ENCODE measurements at regions not wholly inside any gene's neighbourhood (a gene's known extent, or its start where the extent isn't known, plus 50 kb on each side); places are given as distances from the start of the nearest gene placed in this dataset.

GRCh38 chr18:25927830-25928229 lies 162.6 kb downstream of the SS18 start:
- Histone ChIP-seq H3F3A (ENCODE audit: insufficient read depth, low read depth) (no peaks in the 10 kb centered on the region), H3K36me3 (ENCODE audit: low read depth) (no peaks in the 10 kb centered on the region), H3K4me1 (replicated peaks; ENCODE audit: insufficient read depth) (no peaks in the 10 kb centered on the region), H3K79me2 (ENCODE audit: low read depth) (no peaks in the 10 kb centered on the region), H4K20me1 (ENCODE audit: insufficient read depth) (no peaks in the 10 kb centered on the region), H2AFZ (no peak overlapping the region), H3K27me3 (ENCODE audit: insufficient read depth, low read depth) (no peaks in the 10 kb centered on the region), H3K9me3 (ENCODE audit: insufficient read depth, low read depth) (no peaks in the 10 kb centered on the region), H3K4me2 (no peak overlapping the region), H3K9me2 (ENCODE audit: insufficient read depth) (no peaks in the 10 kb centered on the region), H3K4me3 (no peak overlapping the region), H3K27ac (no peak overlapping the region)
- ChIA-PET POLR2A (ENCODE audit: unreplicated experiment) (no interaction called here), CTCF (no interaction called here)
- TF ChIP-seq EZH2 (IDR thresholded peaks at IDR 0.05; ENCODE audit: low read depth) (no peak), CTCF (conservative IDR thresholded peaks at IDR 0.05) (no peak)
- intact Hi-C loops (cut with micrococcal nuclease; ENCODE audit: unreplicated experiment): no loop called here
- DNase-seq: no peak
- no TSS peak for BruUV-seq (replicated peaks)

GRCh38 chr18:25923193-25923592 lies 167.2 kb downstream of the SS18 start:
- Histone ChIP-seq H3K27ac (no peak overlapping the region), H3K79me2 (ENCODE audit: low read depth) (no peaks in the 10 kb centered on the region), H3K27me3 (ENCODE audit: insufficient read depth, low read depth) (no peaks in the 10 kb centered on the region), H2AFZ (no peak overlapping the region), H3F3A (ENCODE audit: insufficient read depth, low read depth) (no peaks in the 10 kb centered on the region), H3K4me1 (replicated peaks; ENCODE audit: insufficient read depth) (no peaks in the 10 kb centered on the region), H3K9me3 (ENCODE audit: insufficient read depth, low read depth) (no peaks in the 10 kb centered on the region), H3K4me3 (no peak overlapping the region), H3K36me3 (ENCODE audit: low read depth) (no peaks in the 10 kb centered on the region), H3K4me2 (no peak overlapping the region), H3K9me2 (ENCODE audit: insufficient read depth) (no peaks in the 10 kb centered on the region), H4K20me1 (ENCODE audit: insufficient read depth) (no peaks in the 10 kb centered on the region)
- ChIA-PET CTCF (interaction anchor here (0.7 kb wide), 1 partner anchor 1044 kb away, joined by 5 read pairs; no protein-coding TSS in a partner anchor), POLR2A (ENCODE audit: unreplicated experiment) (no interaction called here)
- intact Hi-C loops (cut with micrococcal nuclease; ENCODE audit: unreplicated experiment): no loop called here
- no peak for DNase-seq
- no TSS peak for BruUV-seq (replicated peaks)
- TF ChIP-seq CTCF (conservative IDR thresholded peaks at IDR 0.05) (no peak), EZH2 (IDR thresholded peaks at IDR 0.05; ENCODE audit: low read depth) (no peak)

GRCh38 chr18:25921677-25922421 lies 168.6 kb downstream of the SS18 start:
- peak overlapping the region; percentile 48; the same call in 1 of the 2 replicates for H2AFZ ChIP-seq
- no peaks in the 10 kb centered on the region for H3K27me3 ChIP-seq (ENCODE audit: insufficient read depth, low read depth)
- intact Hi-C loops (cut with micrococcal nuclease; ENCODE audit: unreplicated experiment): no loop called here
- H3F3A ChIP-seq (ENCODE audit: insufficient read depth, low read depth): no peaks in the 10 kb centered on the region
- ChIA-PET POLR2A (ENCODE audit: unreplicated experiment) (no interaction called here), CTCF (no interaction called here)
- H3K9me3 ChIP-seq (ENCODE audit: insufficient read depth, low read depth): no peaks in the 10 kb centered on the region
- no peaks in the 10 kb centered on the region for H3K79me2 ChIP-seq (ENCODE audit: low read depth)
- TF ChIP-seq CTCF (conservative IDR thresholded peaks at IDR 0.05) (peak; percentile 57), EZH2 (IDR thresholded peaks at IDR 0.05; ENCODE audit: low read depth) (no peak)
- no TSS peak for BruUV-seq (replicated peaks)
- no peak overlapping the region for H3K4me3 ChIP-seq
- H3K4me1 ChIP-seq (replicated peaks; ENCODE audit: insufficient read depth): no peaks in the 10 kb centered on the region
- H3K9me2 ChIP-seq (ENCODE audit: insufficient read depth): no peaks in the 10 kb centered on the region
- H3K27ac ChIP-seq: no peak overlapping the region
- peak in 1 of 2 experiments; percentile 11 for DNase-seq
- H3K36me3 ChIP-seq (ENCODE audit: low read depth): no peaks in the 10 kb centered on the region
- peak overlapping the region; percentile 26; the same call in 1 of the 2 replicates for H3K4me2 ChIP-seq
- H4K20me1 ChIP-seq (ENCODE audit: insufficient read depth): no peaks in the 10 kb centered on the region

Data from PC-9 (cell line).